Vagina (tissue), 2 donors: ENCODE measurements at regions not wholly inside any gene's neighbourhood (a gene's known extent, or its start where the extent isn't known, plus 50 kb on each side); places are given as distances from the start of the nearest gene placed in this dataset.

Source experiments
- DNase-seq, 2 donors: peaks; one replicate each; pipeline ENCODE4 v3.0.0-alpha.2; 2017; ENCODE audit errors: extremely low spot score in 2 of 2
- H3K27ac ChIP-seq: fragments of 200-600 bp; sonication (generic); one replicate; pipeline ENCODE4 v1.5.1; 2019
- H3K27me3 ChIP-seq: fragments of 200-600 bp; sonication (generic); one replicate; pipeline ENCODE4 v1.5.1; 2019
- H3K36me3 ChIP-seq, 2 donors: fragments of 200-600 bp; sonication (generic); one replicate each; pipeline ENCODE4 v1.5.1; 2017 to 2019
- H3K4me1 ChIP-seq: fragments of 200-600 bp; sonication (generic); one replicate; pipeline ENCODE4 v1.5.1; 2019
- H3K4me3 ChIP-seq, 2 donors: fragments of 200-600 bp; sonication (generic); 1 replicate in 1 of 2; 2 replicates in 1 of 2; pipeline ENCODE4 v1.5.1; 2016 to 2019
- H3K9me3 ChIP-seq: fragments of 200-600 bp; sonication (generic); one replicate; pipeline ENCODE4 v1.5.1; 2019
- CTCF ChIP-seq, 3 experiments: fragments of 450-650 bp in 2 of 3; fragments of 200-600 bp in 1 of 3; sonication (generic) in 1 of 3; IDR thresholded peaks; one replicate each; pipeline ENCODE4 v1.5.1; 2017 to 2019; ENCODE audit warnings: antibody characterized with exemption in 3 of 3, mild to moderate bottlenecking in 2 of 3, moderate library complexity in 2 of 3
- POLR2A ChIP-seq, 2 donors: fragments of 450-650 bp; IDR thresholded peaks; one replicate each; pipeline ENCODE4 v1.6.1; 2017; ENCODE audit warnings: antibody characterized with exemption in 2 of 2, mild to moderate bottlenecking in 2 of 2, moderate library complexity in 2 of 2
- POLR2AphosphoS5 ChIP-seq, 2 donors: sonication (generic); formaldehyde crosslinking; IDR thresholded peaks; one replicate each; pipeline ENCODE4 v1.9.0; 2017; ENCODE audit warnings: antibody characterized with exemption in 2 of 2, mild to moderate bottlenecking in 2 of 2, low read depth in 1 of 2; ENCODE audit not compliant: insufficient read depth in 1 of 2
- intact Hi-C: fragments of 100-400 bp; cut with DNase I; formaldehyde crosslinking; loops from one replicate; pipeline ENCODE4 v1.15.1; 2023

GRCh38 chr6:140849456-140849855, 1283.3 kb upstream of the GJE1 start:
- DNase-seq: no peak
- intact Hi-C loops: no loop called here
- Histone ChIP-seq H3K4me3 (no peak overlapping the region), H3K4me1 (no peaks in the 10 kb centered on the region), H3K27me3 (no peaks in the 10 kb centered on the region), H3K36me3 (no peaks in the 10 kb centered on the region), H3K27ac (no peak overlapping the region), H3K9me3 (no peaks in the 10 kb centered on the region)
- no peak for TF ChIP-seq CTCF (IDR thresholded peaks at IDR 0.05)
- no peak for TF ChIP-seq POLR2A (IDR thresholded peaks at IDR 0.05)
- no peak for TF ChIP-seq POLR2AphosphoS5 (IDR thresholded peaks at IDR 0.05; ENCODE audit: insufficient read depth in 1 of 2, low read depth in 1 of 2)

GRCh38 chr6:140847262-140847645, 1285.5 kb upstream of the GJE1 start:
- Histone ChIP-seq H3K4me1 (no peaks in the 10 kb centered on the region), H3K27me3 (no peaks in the 10 kb centered on the region), H3K27ac (no peak overlapping the region), H3K4me3 (no peak overlapping the region), H3K9me3 (no peaks in the 10 kb centered on the region), H3K36me3 (no peaks in the 10 kb centered on the region)
- no peak for DNase-seq
- intact Hi-C loops: no loop called here
- no peak for TF ChIP-seq CTCF (IDR thresholded peaks at IDR 0.05)
- TF ChIP-seq POLR2AphosphoS5 (IDR thresholded peaks at IDR 0.05; ENCODE audit: insufficient read depth in 1 of 2, low read depth in 1 of 2): no peak
- TF ChIP-seq POLR2A (IDR thresholded peaks at IDR 0.05): no peak

GRCh38 chr6:140846503-140847261, 1286.0 kb upstream of the GJE1 start:
- H3K4me1 ChIP-seq: no peaks in the 10 kb centered on the region
- no peak for DNase-seq
- no peaks in the 10 kb centered on the region for H3K36me3 ChIP-seq
- H3K27ac ChIP-seq: no peak overlapping the region
- H3K4me3 ChIP-seq: no peak overlapping the region
- intact Hi-C loops: no loop called here
- no peaks in the 10 kb centered on the region for H3K9me3 ChIP-seq
- no peaks in the 10 kb centered on the region for H3K27me3 ChIP-seq
- no peak for TF ChIP-seq POLR2A (IDR thresholded peaks at IDR 0.05)
- no peak for TF ChIP-seq CTCF (IDR thresholded peaks at IDR 0.05)
- no peak for TF ChIP-seq POLR2AphosphoS5 (IDR thresholded peaks at IDR 0.05; ENCODE audit: insufficient read depth in 1 of 2, low read depth in 1 of 2)

GRCh38 chr6:140845701-140846100, 1287.0 kb upstream of the GJE1 start:
- Histone ChIP-seq H3K27ac (no peak overlapping the region), H3K9me3 (no peaks in the 10 kb centered on the region), H3K4me3 (no peak overlapping the region), H3K4me1 (no peaks in the 10 kb centered on the region), H3K27me3 (no peaks in the 10 kb centered on the region), H3K36me3 (no peaks in the 10 kb centered on the region)
- DNase-seq: no peak
- intact Hi-C loops: no loop called here
- TF ChIP-seq POLR2A (IDR thresholded peaks at IDR 0.05) (no peak), POLR2AphosphoS5 (IDR thresholded peaks at IDR 0.05; ENCODE audit: insufficient read depth in 1 of 2, low read depth in 1 of 2) (no peak), CTCF (IDR thresholded peaks at IDR 0.05) (no peak)

- no peaks in the 10 kb centered on the region for H3K27me3 ChIP-seq
Observed at GRCh38 chr6:140844167-140844566, 1288.6 kb upstream of the GJE1 start.

More at GRCh38 chr6:140844167-140844566, 1288.6 kb upstream of the GJE1 start:
- no peak for DNase-seq
- H3K27ac ChIP-seq: no peak overlapping the region
- TF ChIP-seq POLR2AphosphoS5 (IDR thresholded peaks at IDR 0.05; ENCODE audit: insufficient read depth in 1 of 2, low read depth in 1 of 2) (no peak), CTCF (IDR thresholded peaks at IDR 0.05) (no peak), POLR2A (IDR thresholded peaks at IDR 0.05) (no peak)
- H3K4me1 ChIP-seq: no peaks in the 10 kb centered on the region
- intact Hi-C loops: no loop called here
- no peaks in the 10 kb centered on the region for H3K36me3 ChIP-seq
- H3K9me3 ChIP-seq: no peaks in the 10 kb centered on the region
- H3K4me3 ChIP-seq: no peak overlapping the region
